ENCODE measurements at regions not wholly inside any gene's neighbourhood (a gene's known extent, or its start where the extent isn't known, plus 50 kb on each side); places are given as distances from the start of the nearest gene placed in this dataset.

- no peak for TF ChIP-seq CTCF (conservative IDR thresholded peaks at IDR 0.05; ENCODE audit: low read depth in 2 of 2)
Measured at GRCh38 chr20:11642866-11643265, 274.8 kb upstream of the BTBD3 start (continued).

GRCh38 chr20:11646359-11646758, 271.3 kb upstream of the BTBD3 start:
- Mint-ChIP-seq H3K9me3 (peaks cover 6% of the 10 kb centered on the region; the same call in 2 of the 3 replicates), H3K27ac (no peak overlapping the region), H3K36me3 (ENCODE audit: low read depth) (no peaks in the 10 kb centered on the region), H3K4me1 (no peaks in the 10 kb centered on the region; the same call in 2 of the 3 replicates), H3K4me3 (no peak overlapping the region), H3K27me3 (ENCODE audit: insufficient read depth, low read depth, poor library complexity) (no peaks in the 10 kb centered on the region)
- no peak overlapping the region for H2AFZ ChIP-seq
- no peak overlapping the region for H3K27ac ChIP-seq (ENCODE audit: low read depth)
- no peaks in the 10 kb centered on the region for H3K4me1 ChIP-seq (ENCODE audit: insufficient read depth)
- H3K4me2 ChIP-seq: no peak overlapping the region
- H3K27me3 ChIP-seq (ENCODE audit: insufficient read depth): no peaks in the 10 kb centered on the region
- no peaks in the 10 kb centered on the region for H3K79me2 ChIP-seq (replicated peaks; ENCODE audit: insufficient read depth)
- ATAC-seq: peak; percentile 31; the same call in 1 of the 3 replicates
- H4K20me1 ChIP-seq (replicated peaks; ENCODE audit: insufficient read depth): no peaks in the 10 kb centered on the region
- DNase-seq (ENCODE audit: low spot score): no peak
- no peaks in the 10 kb centered on the region; the same call in 1 of the 2 replicates for H3K36me3 ChIP-seq (ENCODE audit: insufficient read depth)
- TF ChIP-seq CTCF (conservative IDR thresholded peaks at IDR 0.05; ENCODE audit: low read depth in 2 of 2): peak in 1 of 2 experiments; percentile 56; a peak in 2 of 4 replicates
- TF ChIP-seq ZNF462 (CRISPR knock-in tag; IDR thresholded peaks at IDR 0.05): no peak
- no peaks in the 10 kb centered on the region for H3F3A ChIP-seq (replicated peaks; ENCODE audit: low read depth)
- H3K4me3 ChIP-seq: no peak overlapping the region
- H3K9me2 ChIP-seq (ENCODE audit: insufficient read depth): peaks cover 6% of the 10 kb centered on the region; the same call in 1 of the 2 replicates

All from GM23338 (cell line).